Neural crest cell (in vitro differentiated cells): ENCODE measurements at regions not wholly inside any gene's neighbourhood (a gene's known extent, or its start where the extent isn't known, plus 50 kb on each side); places are given as distances from the start of the nearest gene placed in this dataset.

ENCODE experiments used
- DNase-seq: peaks from one replicate; pipeline ENCODE4 v3.0.0; 2021; ENCODE audit warnings: low read depth, mixed read lengths, low spot score
- H3K27ac Mint-ChIP-seq: one replicate; pipeline ENCODE4 v1.8.0; 2021; ENCODE audit warnings: mild to moderate bottlenecking, mixed read lengths; ENCODE audit not compliant: unreplicated experiment
- H3K27me3 Mint-ChIP-seq: 2 replicates; pipeline ENCODE4 v1.8.0; 2021; ENCODE audit warnings: low read depth, mild to moderate bottlenecking, mixed read lengths
- H3K36me3 Mint-ChIP-seq: 2 replicates; pipeline ENCODE4 v1.8.0; 2021; ENCODE audit warnings: low read depth, mild to moderate bottlenecking, mixed read lengths
- H3K4me1 Mint-ChIP-seq: 2 replicates; pipeline ENCODE4 v1.8.0; 2021; ENCODE audit warnings: mixed read lengths
- H3K4me3 Mint-ChIP-seq: one replicate; pipeline ENCODE4 v1.8.0; 2021; ENCODE audit warnings: mild to moderate bottlenecking, mixed read lengths
- H3K9me3 Mint-ChIP-seq: 2 replicates; pipeline ENCODE4 v1.8.0; 2021; ENCODE audit warnings: mixed read lengths
- TF ChIP-seq, protein P1 (sequence below): fragments of 200-600 bp; sonication (generic); conservative IDR thresholded peaks from 2 replicates; pipeline ENCODE4 v1.5.0; 2021; ENCODE audit warnings: antibody characterized with exemption, mild to moderate bottlenecking

DNA sequence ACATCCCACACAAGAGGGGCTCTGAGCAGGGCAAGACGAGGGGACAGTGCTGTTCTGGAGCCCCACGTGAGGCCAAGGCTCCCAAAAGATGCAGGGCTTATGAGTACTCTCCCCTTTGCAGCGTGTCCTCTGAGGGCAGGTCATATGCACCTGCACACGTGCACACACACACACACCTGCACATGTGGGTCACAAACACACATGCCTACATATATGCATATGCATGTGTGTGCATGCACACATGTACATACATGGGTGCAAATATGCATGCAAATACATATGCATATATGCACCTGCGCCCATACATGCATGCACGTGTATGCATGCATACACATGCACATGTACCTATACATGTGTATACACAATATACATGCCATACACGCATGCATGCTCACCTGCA, 197.9 kb downstream of the NPHP4 start:
- H3K27ac Mint-ChIP-seq, result no peak overlapping the region

DNA sequence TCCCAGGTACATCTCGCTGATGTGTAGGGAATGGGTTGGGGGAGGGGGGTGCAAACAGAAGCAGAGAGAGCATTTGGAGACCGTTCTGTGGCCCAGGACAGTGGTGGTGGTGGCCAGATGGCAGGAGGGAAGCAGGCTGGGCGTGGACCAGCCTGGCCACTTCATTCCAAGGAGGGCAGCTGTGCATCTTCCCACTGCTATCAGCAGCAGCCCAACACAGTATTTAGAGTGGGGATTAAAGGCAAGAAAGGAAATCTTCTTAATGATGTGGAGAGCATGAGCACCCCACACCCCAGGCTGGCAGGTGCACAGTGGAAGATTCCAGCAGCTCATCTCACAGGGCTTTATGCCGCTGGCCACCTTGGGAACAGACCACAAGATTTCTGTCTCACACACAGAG, 198.7 kb downstream of the NPHP4 start:
- no peaks in the 10 kb centered on the region for H3K27me3 Mint-ChIP-seq
- H3K27ac Mint-ChIP-seq, result no peak overlapping the region
- H3K4me3 Mint-ChIP-seq, result no peak overlapping the region

More for the DNA sequence above, 197.9 kb downstream of the NPHP4 start:
- DNase-seq, result no peak
- TF ChIP-seq, protein P1, sequence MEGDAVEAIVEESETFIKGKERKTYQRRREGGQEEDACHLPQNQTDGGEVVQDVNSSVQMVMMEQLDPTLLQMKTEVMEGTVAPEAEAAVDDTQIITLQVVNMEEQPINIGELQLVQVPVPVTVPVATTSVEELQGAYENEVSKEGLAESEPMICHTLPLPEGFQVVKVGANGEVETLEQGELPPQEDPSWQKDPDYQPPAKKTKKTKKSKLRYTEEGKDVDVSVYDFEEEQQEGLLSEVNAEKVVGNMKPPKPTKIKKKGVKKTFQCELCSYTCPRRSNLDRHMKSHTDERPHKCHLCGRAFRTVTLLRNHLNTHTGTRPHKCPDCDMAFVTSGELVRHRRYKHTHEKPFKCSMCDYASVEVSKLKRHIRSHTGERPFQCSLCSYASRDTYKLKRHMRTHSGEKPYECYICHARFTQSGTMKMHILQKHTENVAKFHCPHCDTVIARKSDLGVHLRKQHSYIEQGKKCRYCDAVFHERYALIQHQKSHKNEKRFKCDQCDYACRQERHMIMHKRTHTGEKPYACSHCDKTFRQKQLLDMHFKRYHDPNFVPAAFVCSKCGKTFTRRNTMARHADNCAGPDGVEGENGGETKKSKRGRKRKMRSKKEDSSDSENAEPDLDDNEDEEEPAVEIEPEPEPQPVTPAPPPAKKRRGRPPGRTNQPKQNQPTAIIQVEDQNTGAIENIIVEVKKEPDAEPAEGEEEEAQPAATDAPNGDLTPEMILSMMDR, result no peak
- Mint-ChIP-seq H3K9me3 (peaks cover 3% of the 10 kb centered on the region), H3K27me3 (no peaks in the 10 kb centered on the region), H3K4me1 (peaks cover 23% of the 10 kb centered on the region), H3K4me3 (no peak overlapping the region), H3K36me3 (no peaks in the 10 kb centered on the region)

DNA sequence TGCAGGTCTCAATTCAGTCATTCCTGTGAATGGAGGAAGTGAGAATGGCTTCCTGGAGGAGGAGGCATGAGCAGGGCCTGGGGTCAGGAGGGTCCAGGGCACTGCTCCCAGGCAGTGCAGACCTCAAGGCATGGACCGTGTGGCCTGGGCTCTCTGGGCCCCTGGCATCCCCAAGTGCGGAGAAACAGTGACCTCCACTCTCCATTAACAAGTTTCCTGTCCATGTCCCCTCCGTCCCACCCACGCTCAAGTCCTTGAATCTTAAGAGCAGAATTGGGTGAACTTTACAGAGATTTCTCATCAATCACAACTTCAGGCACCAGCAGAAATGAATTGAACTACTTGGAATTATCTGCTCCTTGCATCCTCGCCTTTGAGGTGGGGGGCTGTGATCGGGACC, 211.1 kb downstream of the NPHP4 start:
- Mint-ChIP-seq H3K27me3 (no peaks in the 10 kb centered on the region), H3K27ac (no peak overlapping the region), H3K4me1 (no peaks in the 10 kb centered on the region), H3K4me3 (no peak overlapping the region), H3K9me3 (no peaks in the 10 kb centered on the region), H3K36me3 (no peaks in the 10 kb centered on the region)
- TF ChIP-seq, protein P1, result no peak
- DNase-seq, result no peak

More for the DNA sequence above, 198.7 kb downstream of the NPHP4 start:
- no peak for DNase-seq
- Mint-ChIP-seq H3K4me1 (peaks cover 19% of the 10 kb centered on the region), H3K36me3 (no peaks in the 10 kb centered on the region), H3K9me3 (peaks cover 3% of the 10 kb centered on the region)
- TF ChIP-seq, protein P1, result no peak

DNA sequence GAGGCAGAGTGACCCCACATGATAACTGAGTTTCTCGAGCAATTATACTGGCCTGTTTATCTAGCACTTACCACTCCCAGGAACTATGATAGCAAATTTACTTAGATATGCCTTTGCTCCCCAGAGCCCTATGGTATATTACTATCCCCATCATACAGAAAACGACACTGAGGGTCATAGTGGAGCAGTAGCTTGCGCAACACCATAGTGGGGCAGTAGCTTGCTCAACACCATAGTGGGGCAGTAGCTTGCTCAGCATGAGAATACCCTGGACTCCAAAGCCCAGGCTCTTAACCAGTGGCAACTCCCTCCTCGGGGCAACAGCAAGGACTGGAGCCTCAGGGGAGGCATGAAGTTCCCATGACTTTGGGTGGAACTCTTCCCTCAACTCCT, 211.9 kb downstream of the NPHP4 start:
- DNase-seq, result no peak
- H3K36me3 Mint-ChIP-seq, result no peaks in the 10 kb centered on the region
- H3K9me3 Mint-ChIP-seq, result no peaks in the 10 kb centered on the region
- TF ChIP-seq, protein P1, result no peak
- no peaks in the 10 kb centered on the region for H3K4me1 Mint-ChIP-seq
- H3K27me3 Mint-ChIP-seq, result no peaks in the 10 kb centered on the region
- no peak overlapping the region for H3K4me3 Mint-ChIP-seq
- H3K27ac Mint-ChIP-seq, result no peak overlapping the region

DNA sequence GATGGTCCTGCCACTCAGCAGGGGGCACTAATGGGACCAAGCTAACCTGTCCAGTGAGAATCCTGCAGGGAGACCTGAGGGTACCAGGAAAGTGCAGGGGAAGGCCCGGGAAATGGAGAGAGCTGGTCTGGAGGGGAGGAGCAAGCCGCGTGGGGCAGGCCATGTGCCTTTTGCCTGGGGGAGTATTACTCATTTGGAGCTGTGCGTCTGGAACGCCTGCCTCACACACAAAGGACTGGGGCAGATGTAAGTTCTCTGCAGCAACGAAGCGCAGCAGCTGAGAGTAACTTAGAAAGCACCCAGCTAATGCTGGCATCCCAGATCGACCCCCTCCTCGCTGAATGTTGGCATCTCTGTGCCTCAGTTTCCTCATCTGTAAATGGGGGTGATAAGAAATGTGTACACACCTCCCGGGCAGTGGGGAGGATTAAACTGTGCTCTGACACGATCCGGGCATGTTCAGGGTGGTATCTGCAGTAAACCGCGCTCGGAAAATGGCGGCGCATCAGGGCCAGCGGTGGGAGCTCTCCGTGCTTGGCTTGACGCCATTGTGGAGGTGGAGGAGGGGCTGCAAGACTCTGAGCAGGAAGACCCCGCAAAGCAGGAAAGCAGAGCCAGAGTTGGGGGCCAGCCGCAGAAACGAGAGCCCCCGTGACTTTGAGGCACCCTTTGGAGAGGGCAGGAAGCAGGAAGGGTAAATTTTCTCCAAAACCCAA, 212.5 kb downstream of the NPHP4 start:
- no peaks in the 10 kb centered on the region for H3K4me1 Mint-ChIP-seq

More for the DNA sequence above, 212.5 kb downstream of the NPHP4 start:
- H3K36me3 Mint-ChIP-seq, result no peaks in the 10 kb centered on the region
- no peak overlapping the region for H3K4me3 Mint-ChIP-seq
- H3K9me3 Mint-ChIP-seq, result no peaks in the 10 kb centered on the region
- H3K27me3 Mint-ChIP-seq, result no peaks in the 10 kb centered on the region
- TF ChIP-seq, protein P1, result no peak
- DNase-seq, result no peak
- H3K27ac Mint-ChIP-seq, result no peak overlapping the region
